ENCODE measurements at regions not wholly inside any gene's neighbourhood (a gene's known extent, or its start where the extent isn't known, plus 50 kb on each side); places are given as distances from the start of the nearest gene placed in this dataset.

DNA sequence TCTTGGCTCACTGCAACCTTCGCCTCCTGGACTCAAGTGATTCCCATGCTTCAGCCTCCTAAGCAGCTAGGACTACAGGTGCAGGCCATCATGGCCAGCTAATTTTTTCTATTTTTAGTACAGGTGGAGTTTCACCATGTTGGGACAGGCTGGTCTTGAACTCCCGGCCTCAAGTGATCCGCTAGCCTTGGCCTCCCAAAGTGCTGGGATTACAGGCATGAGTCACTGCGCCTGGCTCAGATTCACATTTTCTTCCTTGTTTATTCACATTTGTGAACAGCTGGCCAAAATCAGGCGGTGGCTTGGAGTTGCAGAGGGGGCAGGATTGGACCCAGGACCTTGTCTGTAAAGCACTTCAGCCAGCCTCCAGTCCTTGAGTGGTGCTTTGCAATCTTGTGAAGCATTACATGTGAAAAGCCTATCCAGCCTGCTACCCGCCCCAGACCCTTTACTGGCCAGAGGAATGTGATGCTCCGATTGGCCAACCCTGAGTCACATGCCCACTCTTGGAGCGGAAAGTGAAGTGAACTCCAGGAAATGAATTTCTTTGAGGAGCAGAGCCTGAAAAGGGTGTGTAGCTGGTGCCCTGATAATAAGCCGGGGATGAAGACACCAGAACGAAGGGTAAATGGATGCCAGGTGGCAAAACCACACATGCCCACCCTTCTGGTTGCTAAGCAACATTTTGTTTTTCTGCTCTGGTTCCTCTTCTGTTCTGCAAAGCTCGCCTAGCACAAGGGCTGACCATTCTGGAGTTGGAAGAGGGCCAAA, 62.6 kb upstream of the PTPRJ start:
- H3K4me3 ChIP-seq: no peak overlapping the region
- no peak for TF ChIP-seq CTCF (IDR thresholded peaks at IDR 0.05)
- no peaks in the 10 kb centered on the region for H3K36me3 ChIP-seq (ENCODE audit: low read depth)
- H3K9me3 ChIP-seq: no peaks in the 10 kb centered on the region
- H3K4me1 ChIP-seq (ENCODE audit: low read depth): no peaks in the 10 kb centered on the region
- DNase-seq (peak; percentile 49 to 74 (median 71)), ATAC-seq (peak; percentile 80)
- intact Hi-C loops (cut with DNase I, micrococcal nuclease): no loop called here

DNA sequence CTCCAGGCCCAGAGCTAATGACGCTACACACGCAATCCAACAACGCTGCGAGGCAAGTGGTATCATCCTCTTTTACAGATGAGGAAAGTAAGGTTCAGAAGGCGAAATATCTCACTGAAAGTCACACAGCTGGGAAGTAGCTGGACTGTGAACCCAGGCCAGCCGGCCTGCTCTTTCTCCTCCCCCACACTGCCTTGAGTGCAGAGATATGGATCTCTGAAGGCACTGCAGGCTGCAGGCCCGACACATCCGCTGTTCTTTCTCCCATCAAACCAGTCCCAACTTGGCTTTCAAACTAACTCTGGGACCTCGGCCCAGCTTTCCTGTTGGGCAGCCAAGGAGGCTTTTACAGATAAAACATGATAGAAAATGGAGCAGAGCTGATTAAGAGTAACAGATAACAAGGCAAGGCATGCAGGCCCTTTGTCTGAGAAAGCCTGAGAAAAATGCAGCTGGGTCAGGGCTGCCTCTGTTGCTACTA, 64.0 kb upstream of the PTPRJ start:
- ATAC-seq (no peak), DNase-seq (peak in 1 of 3 donors; percentile 28)
- Histone ChIP-seq H3K4me1 (ENCODE audit: low read depth) (no peaks in the 10 kb centered on the region), H3K4me3 (no peak overlapping the region), H3K9me3 (no peaks in the 10 kb centered on the region), H3K36me3 (ENCODE audit: low read depth) (no peaks in the 10 kb centered on the region)
- intact Hi-C loops (cut with DNase I, micrococcal nuclease): no loop called here
- TF ChIP-seq CTCF (IDR thresholded peaks at IDR 0.05): no peak

- ATAC-seq: no peak
- DNase-seq: no peak
Observed at GRCh38 chr11:47915783-47916182, 64.6 kb upstream of the PTPRJ start.

GRCh38 chr11:47915374-47915773, 65.0 kb upstream of the PTPRJ start:
- DNase-seq (no peak), ATAC-seq (peak; percentile 43)
- Histone ChIP-seq H3K4me1 (ENCODE audit: low read depth) (no peaks in the 10 kb centered on the region), H3K36me3 (ENCODE audit: low read depth) (no peaks in the 10 kb centered on the region), H3K9me3 (no peaks in the 10 kb centered on the region), H3K4me3 (no peak overlapping the region)
- intact Hi-C loops (cut with DNase I, micrococcal nuclease): no loop called here
- TF ChIP-seq CTCF (IDR thresholded peaks at IDR 0.05): no peak

More at GRCh38 chr11:47915783-47916182, 64.6 kb upstream of the PTPRJ start:
- TF ChIP-seq CTCF (IDR thresholded peaks at IDR 0.05): no peak
- intact Hi-C loops (cut with DNase I, micrococcal nuclease): no loop called here
- H3K36me3 ChIP-seq (ENCODE audit: low read depth): no peaks in the 10 kb centered on the region
- H3K4me1 ChIP-seq (ENCODE audit: low read depth): no peaks in the 10 kb centered on the region
- no peak overlapping the region for H3K4me3 ChIP-seq
- no peaks in the 10 kb centered on the region for H3K9me3 ChIP-seq

DNA sequence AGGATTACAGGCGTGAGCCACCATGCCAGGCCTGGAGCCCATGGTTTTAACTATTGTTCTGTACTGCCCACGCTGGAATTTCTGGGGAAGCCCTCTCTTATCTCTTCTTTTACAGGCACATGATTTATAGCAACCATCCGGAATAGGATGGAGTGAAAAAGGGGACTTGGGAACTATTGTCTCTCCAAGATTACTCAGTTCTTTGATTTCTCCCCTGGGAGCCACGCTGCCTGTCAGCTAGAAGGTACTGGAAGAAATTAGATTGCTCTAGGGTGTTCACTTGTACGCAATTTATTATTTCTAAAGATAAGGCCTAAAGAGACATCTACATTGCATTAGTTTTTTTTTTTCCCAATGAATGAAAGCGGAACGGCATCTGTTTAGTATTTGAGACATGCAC, 65.6 kb upstream of the PTPRJ start:
- intact Hi-C loops (cut with DNase I, micrococcal nuclease): no loop called here
- H3K9me3 ChIP-seq: no peaks in the 10 kb centered on the region
- DNase-seq (no peak), ATAC-seq (no peak)
- H3K36me3 ChIP-seq (ENCODE audit: low read depth): no peaks in the 10 kb centered on the region
- no peak for TF ChIP-seq CTCF (IDR thresholded peaks at IDR 0.05)
- no peaks in the 10 kb centered on the region for H3K4me1 ChIP-seq (ENCODE audit: low read depth)
- no peak overlapping the region for H3K4me3 ChIP-seq

All from mucosa of descending colon (tissue), 3 donors.